Colonic mucosa (tissue), 4 donors: ENCODE measurements at regions not wholly inside any gene's neighbourhood (a gene's known extent, or its start where the extent isn't known, plus 50 kb on each side); places are given as distances from the start of the nearest gene placed in this dataset.
"Not testable (repeated sequence)": the region's sequence is repeated elsewhere in the genome, so short reads cannot be mapped to it uniquely, and the experiment has no call there.

Experiments
- DNase-seq: peaks from one replicate; pipeline ENCODE4 v3.0.0-alpha.2; 2020
- H3K27ac ChIP-seq: fragments of 200-600 bp; one replicate; pipeline ENCODE4 v1.8.0; 2021
- H3K27me3 ChIP-seq: fragments of 200-600 bp; one replicate; pipeline ENCODE4 v1.8.0; 2021
- H3K36me3 ChIP-seq: fragments of 200-600 bp; one replicate; pipeline ENCODE4 v1.8.0; 2021
- H3K4me1 ChIP-seq: fragments of 200-600 bp; one replicate; pipeline ENCODE4 v1.8.0; 2021; ENCODE audit warnings: mild to moderate bottlenecking
- H3K4me3 ChIP-seq: fragments of 200-600 bp; one replicate; pipeline ENCODE4 v1.8.0; 2021
- H3K9ac ChIP-seq, 2 donors: one replicate each; pipeline ENCODE4 v1.7.0; 2013; ENCODE audit warnings: control low read depth in 2 of 2, low read depth in 2 of 2, low read length in 2 of 2
- H3K9me3 ChIP-seq: fragments of 200-600 bp; one replicate; pipeline ENCODE4 v1.8.0; 2021
- intact Hi-C: fragments of 100-400 bp; cut with DNase I; formaldehyde crosslinking; loops from one replicate; pipeline ENCODE4 v1.14.1; 2022
- TF ChIP-seq, protein P1 (sequence below): fragments of 200-600 bp; IDR thresholded peaks from one replicate; pipeline ENCODE4 v1.8.0; 2022; ENCODE audit warnings: antibody characterized with exemption, mild to moderate bottlenecking
- donor health status: healthy.
- donor health status: DM: no; HTN: no; CAD: no.
- donor health status: DM: no; HTN: no; CAD: no.

DNA sequence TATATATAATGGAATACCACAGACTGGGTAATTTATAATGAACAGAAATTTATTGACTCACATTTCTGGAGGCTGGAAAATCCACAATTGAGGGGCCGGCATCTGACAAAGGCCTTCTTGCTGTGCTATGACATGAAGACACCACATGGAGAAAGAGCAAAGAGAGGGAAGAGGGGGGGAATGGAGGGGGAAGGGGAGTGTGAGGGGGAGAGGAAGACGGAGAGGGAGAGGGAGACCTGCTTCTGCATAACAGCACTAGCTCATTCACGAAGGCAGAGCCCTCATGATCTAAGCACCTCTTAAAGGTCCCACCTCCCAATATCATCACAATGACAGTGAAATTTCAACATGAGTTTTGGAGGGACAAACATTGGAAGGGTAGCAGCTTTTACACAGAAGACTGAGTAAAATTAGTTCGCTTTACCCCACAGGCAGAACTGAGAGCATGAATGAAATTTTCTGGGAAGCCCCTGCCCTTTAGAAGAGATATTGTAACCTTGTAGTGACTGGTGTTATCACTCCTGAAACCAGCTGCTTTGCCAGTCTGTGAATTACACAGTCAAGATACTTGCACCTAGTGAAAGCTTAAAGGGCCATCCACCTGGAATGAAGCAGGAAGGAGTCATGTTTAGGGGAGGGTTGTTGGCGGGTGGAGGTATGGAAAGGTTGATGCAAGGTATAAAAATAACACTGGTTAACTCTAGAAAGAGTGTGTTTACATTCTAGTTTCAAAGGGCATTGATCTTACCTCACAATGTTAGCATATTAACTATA, 793.0 kb upstream of the TPTE start:
- H3K4me1 ChIP-seq, DNase-seq, H3K27me3 ChIP-seq, H3K9ac ChIP-seq, H3K36me3 ChIP-seq, H3K4me3 ChIP-seq, H3K27ac ChIP-seq, H3K9me3 ChIP-seq, intact Hi-C loops: not testable (repeated sequence)

DNA sequence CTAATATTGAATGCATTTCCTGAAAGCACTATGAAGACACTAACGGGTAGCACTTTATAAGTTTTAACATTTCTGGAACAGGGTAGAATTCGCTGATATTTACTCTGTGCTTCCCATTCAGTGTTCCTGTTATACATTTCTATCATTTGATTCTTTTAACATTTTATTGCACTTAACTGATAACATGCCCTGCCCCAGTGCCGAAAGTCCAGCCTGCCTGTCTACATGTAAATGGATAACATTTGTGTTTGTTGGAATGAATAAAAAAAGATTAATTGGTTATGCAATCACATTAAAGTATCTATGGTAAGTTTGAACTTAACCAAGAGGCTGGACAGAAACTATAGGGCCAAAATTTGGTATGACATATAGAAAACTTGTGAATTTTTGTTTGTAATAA, 790.5 kb upstream of the TPTE start:
- Histone ChIP-seq H3K9me3 (peaks cover 9% of the 10 kb centered on the region), H3K27me3 (no peaks in the 10 kb centered on the region), H3K27ac (no peak overlapping the region), H3K4me3 (no peak overlapping the region), H3K4me1 (no peaks in the 10 kb centered on the region), H3K9ac (no peak overlapping the region), H3K36me3 (no peaks in the 10 kb centered on the region)
- TF ChIP-seq, protein P1, sequence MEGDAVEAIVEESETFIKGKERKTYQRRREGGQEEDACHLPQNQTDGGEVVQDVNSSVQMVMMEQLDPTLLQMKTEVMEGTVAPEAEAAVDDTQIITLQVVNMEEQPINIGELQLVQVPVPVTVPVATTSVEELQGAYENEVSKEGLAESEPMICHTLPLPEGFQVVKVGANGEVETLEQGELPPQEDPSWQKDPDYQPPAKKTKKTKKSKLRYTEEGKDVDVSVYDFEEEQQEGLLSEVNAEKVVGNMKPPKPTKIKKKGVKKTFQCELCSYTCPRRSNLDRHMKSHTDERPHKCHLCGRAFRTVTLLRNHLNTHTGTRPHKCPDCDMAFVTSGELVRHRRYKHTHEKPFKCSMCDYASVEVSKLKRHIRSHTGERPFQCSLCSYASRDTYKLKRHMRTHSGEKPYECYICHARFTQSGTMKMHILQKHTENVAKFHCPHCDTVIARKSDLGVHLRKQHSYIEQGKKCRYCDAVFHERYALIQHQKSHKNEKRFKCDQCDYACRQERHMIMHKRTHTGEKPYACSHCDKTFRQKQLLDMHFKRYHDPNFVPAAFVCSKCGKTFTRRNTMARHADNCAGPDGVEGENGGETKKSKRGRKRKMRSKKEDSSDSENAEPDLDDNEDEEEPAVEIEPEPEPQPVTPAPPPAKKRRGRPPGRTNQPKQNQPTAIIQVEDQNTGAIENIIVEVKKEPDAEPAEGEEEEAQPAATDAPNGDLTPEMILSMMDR = no peak
- DNase-seq = no peak
- intact Hi-C loops = no loop called here

GRCh38 chr21:9731317-9731716, 790.1 kb upstream of the TPTE start:
- H3K9ac ChIP-seq, H3K9me3 ChIP-seq, H3K4me1 ChIP-seq, H3K27ac ChIP-seq, H3K27me3 ChIP-seq, H3K4me3 ChIP-seq, intact Hi-C loops, DNase-seq, H3K36me3 ChIP-seq: not testable (repeated sequence)

- H3K9ac ChIP-seq, H3K9me3 ChIP-seq, H3K27ac ChIP-seq, H3K4me1 ChIP-seq, H3K27me3 ChIP-seq, H3K4me3 ChIP-seq, intact Hi-C loops, H3K36me3 ChIP-seq, DNase-seq: not testable (repeated sequence)
Measured at GRCh38 chr21:9732605-9733004, 788.8 kb upstream of the TPTE start.

DNA sequence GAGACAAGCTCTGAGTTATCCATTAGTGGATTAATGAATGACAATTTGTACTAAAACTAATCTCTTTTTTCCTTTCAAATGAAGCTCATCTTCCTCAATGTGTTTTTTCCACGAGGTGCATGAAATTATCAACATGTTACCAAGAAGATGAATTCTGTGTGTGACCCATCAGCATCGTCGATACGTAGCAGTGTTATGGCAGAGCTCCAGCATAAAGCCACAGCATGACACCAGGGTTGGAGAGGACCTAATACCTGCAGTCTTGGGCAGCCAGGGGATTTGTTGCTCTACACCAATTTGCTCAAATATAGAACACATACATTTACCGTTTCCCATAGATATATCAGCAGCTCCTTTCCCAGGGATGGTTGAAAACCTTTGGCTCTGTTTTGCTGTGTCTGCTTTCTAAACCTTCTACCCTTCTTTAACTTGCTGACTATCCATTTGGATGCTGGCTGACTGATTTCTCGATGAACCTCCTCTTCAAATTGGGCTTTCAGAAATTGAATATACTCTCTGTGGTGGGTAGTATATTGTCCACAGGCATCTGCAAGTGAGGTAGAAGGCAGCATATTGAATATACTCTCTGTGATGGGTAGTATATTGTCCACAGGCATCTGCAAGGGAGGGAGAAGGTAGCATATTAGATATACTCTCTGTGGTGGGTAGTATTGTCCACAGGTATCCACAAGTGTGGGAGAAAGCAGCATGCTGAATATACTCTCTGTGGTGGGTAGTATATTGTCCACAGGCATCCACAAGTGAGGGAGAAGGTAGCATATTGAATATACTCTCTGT, 787.4 kb upstream of the TPTE start:
- peaks cover 13% of the 10 kb centered on the region for H3K9me3 ChIP-seq

DNA sequence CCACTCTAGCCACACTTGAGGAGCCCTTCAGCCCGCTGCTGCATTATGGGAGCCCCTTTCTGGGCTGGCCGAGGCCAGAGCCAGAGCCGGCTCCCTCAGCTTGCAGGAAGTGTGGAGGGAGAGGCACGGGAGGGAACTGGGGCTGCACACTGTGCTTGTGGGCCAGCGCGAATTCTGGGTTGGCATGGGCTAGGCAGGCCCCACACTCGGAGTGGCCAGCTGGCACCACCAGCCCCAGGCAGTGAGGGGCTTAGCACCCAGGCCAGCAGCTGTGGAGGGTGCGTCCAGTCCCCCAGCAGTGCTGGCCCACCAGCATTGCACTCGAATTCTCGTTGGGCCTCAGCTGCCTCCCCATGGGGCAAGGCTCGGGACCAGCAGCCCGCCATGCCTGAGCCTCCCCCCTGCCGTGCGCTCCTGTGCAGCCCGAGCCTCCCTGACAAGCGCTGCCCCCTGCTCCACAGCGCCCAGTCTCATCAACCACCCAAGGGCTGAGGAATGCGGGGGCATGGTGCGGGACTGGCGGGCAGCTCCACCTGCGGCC, 785.9 kb upstream of the TPTE start:
- DNase-seq = no peak
- Histone ChIP-seq H3K36me3 (no peaks in the 10 kb centered on the region), H3K9ac (no peak overlapping the region)

More for the DNA sequence above, 787.4 kb upstream of the TPTE start:
- intact Hi-C loops, H3K36me3 ChIP-seq, H3K4me1 ChIP-seq, H3K27me3 ChIP-seq, H3K9ac ChIP-seq, DNase-seq, H3K27ac ChIP-seq, H3K4me3 ChIP-seq: not testable (repeated sequence)

GRCh38 chr21:9737301-9737700, 784.1 kb upstream of the TPTE start:
- H3K9me3 ChIP-seq = peaks cover 13% of the 10 kb centered on the region
- H3K4me3 ChIP-seq, DNase-seq, H3K27me3 ChIP-seq, intact Hi-C loops, H3K27ac ChIP-seq, H3K4me1 ChIP-seq, H3K9ac ChIP-seq, H3K36me3 ChIP-seq: not testable (repeated sequence)

More for the DNA sequence above, 785.9 kb upstream of the TPTE start:
- no peaks in the 10 kb centered on the region for H3K27me3 ChIP-seq
- peaks cover 13% of the 10 kb centered on the region for H3K9me3 ChIP-seq
- H3K4me3 ChIP-seq = no peak overlapping the region
- intact Hi-C loops = no loop called here
- no peak overlapping the region for H3K27ac ChIP-seq
- TF ChIP-seq, protein P1 = no peak
- no peaks in the 10 kb centered on the region for H3K4me1 ChIP-seq

DNA sequence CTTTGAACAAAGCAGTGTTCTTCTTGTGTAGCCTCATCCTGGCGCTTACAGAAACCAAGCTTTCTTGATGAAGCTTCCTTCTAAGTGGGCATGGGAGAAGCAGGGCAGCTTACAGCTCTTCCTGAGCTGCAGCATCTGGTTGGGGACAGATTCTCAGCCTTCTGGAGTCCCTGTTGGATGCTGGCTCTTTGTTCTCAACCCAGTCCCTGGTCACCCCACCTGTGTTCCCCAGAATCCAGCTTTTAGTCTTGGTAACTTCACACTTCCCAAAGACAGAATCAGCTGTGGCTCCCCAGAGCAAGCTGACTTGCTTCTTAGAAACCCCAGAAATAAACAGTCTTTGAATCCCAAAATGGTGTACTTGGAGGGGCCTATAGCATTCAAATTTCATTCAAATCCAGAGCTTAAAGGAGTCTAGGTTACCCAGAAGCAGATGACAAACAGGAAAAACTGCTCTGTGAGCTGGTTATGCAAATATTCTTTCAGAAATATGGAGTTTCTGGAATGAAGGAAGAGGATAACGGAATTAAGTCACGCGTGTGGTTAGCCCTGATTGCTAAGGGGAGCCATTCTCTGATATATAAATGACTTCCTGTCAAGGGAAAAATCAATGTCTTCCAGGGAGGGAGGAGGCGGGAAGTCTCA, 783.4 kb upstream of the TPTE start:
- H3K36me3 ChIP-seq, H3K27me3 ChIP-seq, H3K4me3 ChIP-seq, DNase-seq, H3K9ac ChIP-seq, H3K4me1 ChIP-seq, intact Hi-C loops, H3K27ac ChIP-seq: not testable (repeated sequence)
- peaks cover 13% of the 10 kb centered on the region for H3K9me3 ChIP-seq
